Fibroblast of the conjunctiva (primary cell): ENCODE measurements at regions not wholly inside any gene's neighbourhood (a gene's known extent, or its start where the extent isn't known, plus 50 kb on each side); places are given as distances from the start of the nearest gene placed in this dataset.

ENCODE experiments used
- DNase-seq: peaks from one replicate; pipeline ENCODE4 v3.0.0-alpha.2; 2010; ENCODE audit warnings: low read depth

GRCh38 chr1:201589186-201589585 lies 50.3 kb downstream of the NAV1 start:
- no peak for DNase-seq

- DNase-seq: no peak
Measured at GRCh38 chr1:201590474-201590873, 51.5 kb downstream of the NAV1 start.

GRCh38 chr1:201591348-201591747 lies 52.4 kb downstream of the NAV1 start:
- DNase-seq: no peak

- DNase-seq: no peak
Measured at GRCh38 chr1:201591981-201592380, 53.1 kb downstream of the NAV1 start.

- DNase-seq: peak; percentile 96
Measured at GRCh38 chr1:201593200-201593921, 54.4 kb downstream of the NAV1 start.

GRCh38 chr1:201594575-201595245 lies 55.8 kb downstream of the NAV1 start:
- no peak for DNase-seq

- DNase-seq: no peak
Measured at GRCh38 chr1:201595381-201595780, 56.5 kb downstream of the NAV1 start.

- no peak for DNase-seq
Measured at GRCh38 chr1:201596101-201596868, 57.4 kb downstream of the NAV1 start.

- DNase-seq: no peak
Measured at GRCh38 chr1:201597551-201598230, 58.8 kb downstream of the NAV1 start.

- no peak for DNase-seq
Measured at GRCh38 chr1:201598396-201598795, 59.5 kb downstream of the NAV1 start.

GRCh38 chr1:201598973-201599372 lies 60.0 kb downstream of the NAV1 start:
- DNase-seq: no peak

GRCh38 chr1:201599548-201599947 lies 60.6 kb downstream of the NAV1 start:
- no peak for DNase-seq

GRCh38 chr1:201602413-201603265 lies 63.7 kb downstream of the NAV1 start:
- peak; percentile 75 for DNase-seq

GRCh38 chr1:201603613-201604232 lies 64.8 kb downstream of the NAV1 start:
- no peak for DNase-seq

- no peak for DNase-seq
Measured at GRCh38 chr1:201605385-201606010, 66.6 kb downstream of the NAV1 start.

- no peak for DNase-seq
Measured at GRCh38 chr1:201606096-201606495, 67.2 kb downstream of the NAV1 start.

- DNase-seq: no peak
Measured at GRCh38 chr1:201606623-201607022, 67.7 kb downstream of the NAV1 start.

GRCh38 chr1:201608635-201609395 lies 69.9 kb downstream of the NAV1 start:
- DNase-seq: no peak

- DNase-seq: no peak
Measured at GRCh38 chr1:201609661-201610318, 70.9 kb downstream of the NAV1 start.
